ENCODE measurements at regions not wholly inside any gene's neighbourhood (a gene's known extent, or its start where the extent isn't known, plus 50 kb on each side); places are given as distances from the start of the nearest gene placed in this dataset.

- TF ChIP-seq POLR2AphosphoS5 (IDR thresholded peaks at IDR 0.05) (no peak), CTCF (IDR thresholded peaks at IDR 0.05) (no peak), POLR2A (IDR thresholded peaks at IDR 0.05) (no peak)
These were observed 144.8 kb upstream of the NDUFV2 start for GRCh38 chr18:8957731-8958130.

Data from breast epithelium (tissue), 3 donors.